ENCODE measurements at regions not wholly inside any gene's neighbourhood (a gene's known extent, or its start where the extent isn't known, plus 50 kb on each side); places are given as distances from the start of the nearest gene placed in this dataset.

- TF ChIP-seq, protein P1, sequence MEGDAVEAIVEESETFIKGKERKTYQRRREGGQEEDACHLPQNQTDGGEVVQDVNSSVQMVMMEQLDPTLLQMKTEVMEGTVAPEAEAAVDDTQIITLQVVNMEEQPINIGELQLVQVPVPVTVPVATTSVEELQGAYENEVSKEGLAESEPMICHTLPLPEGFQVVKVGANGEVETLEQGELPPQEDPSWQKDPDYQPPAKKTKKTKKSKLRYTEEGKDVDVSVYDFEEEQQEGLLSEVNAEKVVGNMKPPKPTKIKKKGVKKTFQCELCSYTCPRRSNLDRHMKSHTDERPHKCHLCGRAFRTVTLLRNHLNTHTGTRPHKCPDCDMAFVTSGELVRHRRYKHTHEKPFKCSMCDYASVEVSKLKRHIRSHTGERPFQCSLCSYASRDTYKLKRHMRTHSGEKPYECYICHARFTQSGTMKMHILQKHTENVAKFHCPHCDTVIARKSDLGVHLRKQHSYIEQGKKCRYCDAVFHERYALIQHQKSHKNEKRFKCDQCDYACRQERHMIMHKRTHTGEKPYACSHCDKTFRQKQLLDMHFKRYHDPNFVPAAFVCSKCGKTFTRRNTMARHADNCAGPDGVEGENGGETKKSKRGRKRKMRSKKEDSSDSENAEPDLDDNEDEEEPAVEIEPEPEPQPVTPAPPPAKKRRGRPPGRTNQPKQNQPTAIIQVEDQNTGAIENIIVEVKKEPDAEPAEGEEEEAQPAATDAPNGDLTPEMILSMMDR (IDR thresholded peaks at IDR 0.05; ENCODE audit: poor library complexity) = no peak
- TF ChIP-seq EZH2 (IDR thresholded peaks at IDR 0.05; ENCODE audit: borderline replicate concordance) (no peak), EZH2phosphoT487 (IDR thresholded peaks at IDR 0.05; ENCODE audit: low read depth, severe bottlenecking, unreplicated experiment) (no peak)
These were observed 966.8 kb downstream of the NSUN3 start for GRCh38 chr3:95029644-95030043.
